Spleen (tissue), 7 donors: ENCODE measurements at regions not wholly inside any gene's neighbourhood (a gene's known extent, or its start where the extent isn't known, plus 50 kb on each side); places are given as distances from the start of the nearest gene placed in this dataset.

ENCODE experiments used
- CTCF ChIP-seq, 11 experiments: fragments of 200-600 bp in 7 of 11; fragments of 450-650 bp in 4 of 11; sonication (generic) in 4 of 11; IDR thresholded peaks in 8 of 11; conservative IDR thresholded peaks in 3 of 11; 1 replicate in 7 of 11; 2 replicates in 4 of 11; pipeline versions ENCODE4 v1.4.0 to v1.8.0; 2016 to 2021; ENCODE audit warnings: antibody characterized with exemption in 11 of 11, inconsistent platforms in 4 of 11, mild to moderate bottlenecking in 1 of 11
- POLR2A ChIP-seq, 3 donors: fragments of 450-650 bp; IDR thresholded peaks; one replicate each; pipeline ENCODE4 v1.5.1; 2017; ENCODE audit warnings: antibody characterized with exemption in 3 of 3, mild to moderate bottlenecking in 1 of 3
- POLR2AphosphoS5 ChIP-seq, 3 donors: sonication (generic); formaldehyde crosslinking; IDR thresholded peaks; one replicate each; pipeline ENCODE4 v1.5.1; 2017; ENCODE audit warnings: antibody characterized with exemption in 3 of 3
- donor health status: DM: no; HTN: no; CAD: no; lungs with moderate emphysema.
- donor health status: DM: no; HTN: no; CAD: no.
- donor health status: DM: no; HTN: no; CAD: no.

GRCh38 chr2:226247289-226248275, 552.0 kb downstream of the IRS1 start:
- TF ChIP-seq CTCF (IDR thresholded peaks at IDR 0.05 in 8 of 11, conservative IDR thresholded peaks at IDR 0.05 in 3 of 11) (no peak), POLR2AphosphoS5 (IDR thresholded peaks at IDR 0.05) (no peak), POLR2A (IDR thresholded peaks at IDR 0.05) (no peak)
